HEK293T (cell line): ENCODE measurements at regions not wholly inside any gene's neighbourhood (a gene's known extent, or its start where the extent isn't known, plus 50 kb on each side); places are given as distances from the start of the nearest gene placed in this dataset.

Source experiments
- CTCF ChIA-PET: fragments of 350-600 bp; formaldehyde crosslinking; extraction: SDS; loops from one replicate; lab custom pipeline; 2021; ENCODE audit warnings: antibody characterized with exemption, inconsistent platforms; lab: Yijun Ruan, JAX
- POLR2A ChIA-PET: fragments of 350-600 bp; formaldehyde crosslinking; extraction: SDS; loops from one replicate; lab custom pipeline; 2020; ENCODE audit warnings: antibody characterized with exemption, inconsistent platforms; lab: Yijun Ruan, JAX
- DNase-seq: peaks from one replicate; pipeline ENCODE4 v3.0.0; 2012; ENCODE audit warnings: mixed read lengths; ENCODE audit errors: extremely low spot score
- ARNT ChIP-seq: fragments of 450-650 bp; IDR thresholded peaks from 2 replicates; pipeline ENCODE4 v1.6.1; 2017; ENCODE audit warnings: mild to moderate bottlenecking
- BHLHE40 ChIP-seq: fragments of 450-650 bp; IDR thresholded peaks from 2 replicates; pipeline ENCODE4 v1.6.1; 2016; ENCODE audit warnings: mild to moderate bottlenecking, moderate library complexity, borderline replicate concordance
- CTBP1 ChIP-seq: fragments of 450-650 bp; IDR thresholded peaks from 2 replicates; pipeline ENCODE4 v1.6.1; 2016; ENCODE audit warnings: borderline replicate concordance
- ELF4 ChIP-seq: fragments of 450-650 bp; IDR thresholded peaks from 2 replicates; pipeline ENCODE4 v1.6.1; 2017; ENCODE audit warnings: antibody characterized with exemption
- FOXA1 ChIP-seq: fragments of 450-650 bp; IDR thresholded peaks from 2 replicates; pipeline ENCODE4 v1.6.1; 2016; ENCODE audit warnings: mild to moderate bottlenecking
- FOXK2 ChIP-seq: fragments of 450-650 bp; IDR thresholded peaks from 2 replicates; pipeline ENCODE4 v1.6.1; 2016; ENCODE audit warnings: mild to moderate bottlenecking
- FOXM1 ChIP-seq: fragments of 450-650 bp; IDR thresholded peaks from 2 replicates; pipeline ENCODE4 v1.6.1; 2017; ENCODE audit warnings: mild to moderate bottlenecking, borderline replicate concordance
- HDGF ChIP-seq: fragments of 450-650 bp; IDR thresholded peaks from 2 replicates; pipeline ENCODE4 v1.6.1; 2017; ENCODE audit warnings: antibody characterized with exemption, borderline replicate concordance
- L3MBTL2 ChIP-seq: fragments of 450-650 bp; conservative IDR thresholded peaks from 2 replicates; pipeline ENCODE4 v1.6.1; 2016; ENCODE audit warnings: mild to moderate bottlenecking
- LEF1 ChIP-seq: fragments of 450-650 bp; IDR thresholded peaks from 2 replicates; pipeline ENCODE4 v1.6.1; 2017; ENCODE audit warnings: mild to moderate bottlenecking, borderline replicate concordance
- NFRKB ChIP-seq: fragments of 450-650 bp; IDR thresholded peaks from 2 replicates; pipeline ENCODE4 v1.6.1; 2016; ENCODE audit warnings: mild to moderate bottlenecking, moderate library complexity
- SP1 ChIP-seq: fragments of 450-650 bp; IDR thresholded peaks from 2 replicates; pipeline ENCODE4 v1.6.1; 2017
- SUZ12 ChIP-seq: fragments of 450-650 bp; IDR thresholded peaks from 2 replicates; pipeline ENCODE4 v1.6.1; 2016; ENCODE audit warnings: mild to moderate bottlenecking
- TARDBP ChIP-seq: fragments of 450-650 bp; IDR thresholded peaks from 2 replicates; pipeline ENCODE4 v1.6.1; 2016
- ZNF384 ChIP-seq: fragments of 450-650 bp; IDR thresholded peaks from 2 replicates; pipeline ENCODE4 v1.6.1; 2016
- TF ChIP-seq, protein P1 (sequence below): fragments of 450-650 bp; IDR thresholded peaks from 2 replicates; pipeline ENCODE4 v1.6.1; 2016

DNA sequence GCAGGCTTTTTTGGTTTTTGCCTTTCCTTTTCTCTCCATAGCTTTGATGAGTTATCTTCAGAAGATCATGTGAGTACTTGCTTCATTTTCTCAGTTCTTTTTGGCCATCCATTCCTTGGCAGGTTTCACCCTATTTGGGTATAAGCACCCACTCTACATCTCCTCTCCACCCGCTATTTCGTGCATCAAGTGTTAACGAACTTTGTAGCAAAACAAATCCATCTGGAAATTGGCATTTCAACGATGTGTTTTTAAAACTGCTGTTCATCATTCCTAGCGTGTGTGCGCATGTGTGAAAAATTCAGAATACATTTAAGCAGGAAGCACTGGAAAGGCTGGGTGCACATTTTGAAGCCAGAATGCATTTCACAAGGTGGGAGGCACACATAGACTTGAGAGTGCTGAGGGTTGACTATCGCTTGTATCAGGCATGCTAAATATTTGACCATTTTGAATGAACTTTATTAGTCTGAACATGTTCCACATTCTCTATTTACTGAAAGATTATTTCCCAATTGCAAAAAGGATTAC is 89.7 kb upstream of the FHIT start:
- TF ChIP-seq FOXA1 (no peak), FOXK2 (no peak), SUZ12 (no peak), BHLHE40 (no peak), HDGF (no peak), SP1 (no peak), TARDBP (no peak), L3MBTL2 (no peak)
- DNase-seq = no peak
- POLR2A ChIA-PET = no interaction called here
- CTCF ChIA-PET = no interaction called here

- no peak for DNase-seq
- ChIA-PET POLR2A (no interaction called here), CTCF (no interaction called here)
- TF ChIP-seq L3MBTL2 (no peak), ARNT (no peak), NFRKB (no peak), FOXA1 (no peak), HDGF (no peak), TARDBP (no peak), ZNF384 (no peak), SP1 (no peak), SUZ12 (no peak), FOXM1 (no peak), BHLHE40 (no peak), CTBP1 (no peak), ELF4 (no peak), LEF1 (no peak), FOXK2 (no peak)
- TF ChIP-seq, protein P1, sequence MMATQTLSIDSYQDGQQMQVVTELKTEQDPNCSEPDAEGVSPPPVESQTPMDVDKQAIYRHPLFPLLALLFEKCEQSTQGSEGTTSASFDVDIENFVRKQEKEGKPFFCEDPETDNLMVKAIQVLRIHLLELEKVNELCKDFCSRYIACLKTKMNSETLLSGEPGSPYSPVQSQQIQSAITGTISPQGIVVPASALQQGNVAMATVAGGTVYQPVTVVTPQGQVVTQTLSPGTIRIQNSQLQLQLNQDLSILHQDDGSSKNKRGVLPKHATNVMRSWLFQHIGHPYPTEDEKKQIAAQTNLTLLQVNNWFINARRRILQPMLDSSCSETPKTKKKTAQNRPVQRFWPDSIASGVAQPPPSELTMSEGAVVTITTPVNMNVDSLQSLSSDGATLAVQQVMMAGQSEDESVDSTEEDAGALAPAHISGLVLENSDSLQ = no peak
Measured at GRCh38 chr3:61343543-61343942, 92.3 kb upstream of the FHIT start.

DNA sequence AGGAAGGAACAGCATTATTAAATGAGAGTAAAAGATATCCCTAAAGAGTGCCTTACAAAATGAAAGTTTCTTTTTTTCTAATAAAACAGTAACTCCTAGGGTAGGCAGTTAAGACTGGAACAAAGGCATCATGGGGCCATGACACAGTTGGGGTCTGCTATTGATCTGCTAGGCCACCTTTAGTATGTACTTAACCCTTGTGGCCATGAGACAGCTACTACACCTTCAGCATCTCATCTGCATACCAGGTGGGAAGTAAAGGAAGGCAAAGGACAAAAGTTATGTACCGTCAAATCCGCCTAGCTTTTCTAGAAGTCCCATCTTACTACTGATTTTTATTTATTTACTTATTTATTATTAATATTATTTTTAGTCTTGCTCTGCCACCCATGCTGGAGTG is 93.8 kb upstream of the FHIT start:
- no peak for DNase-seq
- ChIA-PET POLR2A (no interaction called here), CTCF (no interaction called here)
- TF ChIP-seq TARDBP = no peak
- no peak for TF ChIP-seq FOXK2
- no peak for TF ChIP-seq SUZ12
- no peak for TF ChIP-seq BHLHE40
- TF ChIP-seq HDGF = no peak
- TF ChIP-seq ARNT = no peak
- no peak for TF ChIP-seq SP1
- TF ChIP-seq, protein P1 = no peak
- TF ChIP-seq CTBP1 = no peak
- TF ChIP-seq FOXA1 = no peak
- no peak for TF ChIP-seq NFRKB

DNA sequence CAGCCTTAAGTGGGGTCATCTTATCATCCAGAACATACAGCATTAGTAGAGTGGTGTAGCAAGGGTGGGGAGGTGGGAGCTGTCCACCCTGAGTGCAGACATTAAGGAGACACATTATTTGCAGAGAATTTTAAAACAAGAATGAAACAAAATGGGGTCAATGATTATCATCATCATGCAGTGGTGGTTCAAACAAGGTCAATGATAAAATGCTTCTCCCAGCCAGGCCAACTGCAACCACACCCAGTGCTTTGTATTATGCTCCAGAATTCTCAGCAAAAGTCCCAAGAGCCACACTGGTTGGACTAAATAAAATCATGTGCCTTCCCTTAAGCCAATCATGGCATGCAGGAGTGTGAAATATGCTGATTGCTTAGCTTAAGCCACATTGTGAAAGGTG is 96.7 kb upstream of the FHIT start:
- DNase-seq = no peak
- ChIA-PET CTCF (no interaction called here), POLR2A (no interaction called here)

DNA sequence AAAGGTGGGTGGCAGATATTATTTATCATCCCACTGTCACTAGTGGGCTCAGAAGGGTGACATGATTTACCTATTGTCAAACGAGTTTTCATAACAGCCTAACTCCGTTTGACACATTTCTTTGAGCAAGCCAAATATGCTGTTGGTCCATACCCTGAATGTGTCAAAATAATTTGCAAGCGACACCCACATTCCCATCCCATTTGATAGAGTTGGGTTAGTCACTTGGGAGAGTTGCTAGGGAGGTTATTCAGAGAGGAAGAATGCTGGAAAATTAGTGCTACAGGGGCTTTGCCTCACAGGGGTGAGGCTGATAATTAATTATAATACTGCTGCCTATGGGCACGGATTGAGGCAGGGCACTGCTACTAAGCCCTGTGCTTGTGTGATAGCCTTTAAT is 98.5 kb upstream of the FHIT start:
- no peak for DNase-seq
- ChIA-PET CTCF (no interaction called here), POLR2A (no interaction called here)
- TF ChIP-seq FOXA1 (no peak), ARNT (no peak), SUZ12 (no peak), BHLHE40 (no peak), ELF4 (no peak), ZNF384 (no peak), L3MBTL2 (no peak), SP1 (no peak), FOXM1 (no peak), CTBP1 (no peak), FOXK2 (no peak), LEF1 (no peak)

More for the DNA sequence above, 96.7 kb upstream of the FHIT start:
- TF ChIP-seq BHLHE40 (no peak), FOXK2 (no peak), SP1 (no peak), ARNT (no peak), SUZ12 (no peak), ELF4 (no peak)

DNA sequence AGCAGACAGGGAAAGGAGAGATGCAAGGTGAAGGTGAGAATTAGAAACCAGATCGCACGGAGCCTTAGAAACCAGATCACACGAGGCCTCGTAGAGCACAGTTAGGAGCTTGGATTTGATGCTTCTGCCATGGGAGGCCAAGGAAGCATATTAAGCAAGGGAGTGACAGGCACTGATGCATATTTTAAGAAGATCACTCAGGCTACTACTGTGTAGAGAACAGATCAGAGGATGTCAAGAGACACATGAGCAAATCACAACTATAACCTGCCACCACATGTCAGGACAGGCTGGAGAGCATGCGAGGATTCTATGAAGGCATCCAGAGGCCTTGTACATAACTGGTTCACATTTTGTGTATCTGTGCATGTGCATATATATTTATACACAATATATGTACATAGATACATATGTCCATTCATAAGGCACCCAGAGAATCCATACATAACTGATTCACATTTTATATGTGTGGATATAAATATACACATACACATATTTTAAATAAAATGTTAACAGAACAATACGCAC is 99.6 kb upstream of the FHIT start:
- POLR2A ChIA-PET = no interaction called here
- no peak for TF ChIP-seq CTBP1
- no peak for TF ChIP-seq HDGF
- TF ChIP-seq ZNF384 = no peak
- no peak for TF ChIP-seq FOXM1
- no peak for TF ChIP-seq FOXA1
- TF ChIP-seq SP1 = no peak
- no peak for TF ChIP-seq LEF1
- no peak for TF ChIP-seq ARNT
- no peak for TF ChIP-seq BHLHE40
- TF ChIP-seq NFRKB = no peak
- DNase-seq = no peak
- CTCF ChIA-PET = no interaction called here

DNA sequence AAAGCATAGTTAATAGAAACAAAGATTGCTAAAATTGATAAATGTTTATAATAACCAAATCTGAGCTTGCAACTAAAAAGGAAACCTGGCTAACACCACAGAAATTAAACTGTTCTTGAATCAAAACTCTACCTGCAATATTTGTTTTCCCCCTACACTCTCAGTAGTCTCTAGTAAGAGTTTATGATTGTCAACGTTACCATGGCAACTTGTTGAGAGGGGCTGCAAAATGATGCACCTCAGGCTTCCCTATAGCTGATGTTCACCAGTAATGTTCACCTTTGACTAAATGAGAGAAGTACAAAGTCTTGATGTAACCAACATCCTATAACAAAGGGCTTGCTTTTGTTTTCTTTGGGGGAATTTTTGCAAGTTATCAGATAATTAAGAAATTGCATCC is 101.1 kb upstream of the FHIT start:
- CTCF ChIA-PET = no interaction called here
- POLR2A ChIA-PET = no interaction called here
- no peak for DNase-seq
- no peak for TF ChIP-seq L3MBTL2
- no peak for TF ChIP-seq SP1
- TF ChIP-seq FOXA1 = no peak
- TF ChIP-seq NFRKB = no peak
- TF ChIP-seq HDGF = no peak
- TF ChIP-seq TARDBP = no peak
- TF ChIP-seq, protein P1 = no peak
- TF ChIP-seq ARNT = no peak
- no peak for TF ChIP-seq LEF1
- no peak for TF ChIP-seq SUZ12
- no peak for TF ChIP-seq FOXK2
- no peak for TF ChIP-seq BHLHE40
- TF ChIP-seq CTBP1 = no peak
- TF ChIP-seq FOXM1 = no peak
- TF ChIP-seq ELF4 = no peak
- TF ChIP-seq ZNF384 = no peak
